ENCODE measurements at regions not wholly inside any gene's neighbourhood (a gene's known extent, or its start where the extent isn't known, plus 50 kb on each side); places are given as distances from the start of the nearest gene placed in this dataset.

DNA sequence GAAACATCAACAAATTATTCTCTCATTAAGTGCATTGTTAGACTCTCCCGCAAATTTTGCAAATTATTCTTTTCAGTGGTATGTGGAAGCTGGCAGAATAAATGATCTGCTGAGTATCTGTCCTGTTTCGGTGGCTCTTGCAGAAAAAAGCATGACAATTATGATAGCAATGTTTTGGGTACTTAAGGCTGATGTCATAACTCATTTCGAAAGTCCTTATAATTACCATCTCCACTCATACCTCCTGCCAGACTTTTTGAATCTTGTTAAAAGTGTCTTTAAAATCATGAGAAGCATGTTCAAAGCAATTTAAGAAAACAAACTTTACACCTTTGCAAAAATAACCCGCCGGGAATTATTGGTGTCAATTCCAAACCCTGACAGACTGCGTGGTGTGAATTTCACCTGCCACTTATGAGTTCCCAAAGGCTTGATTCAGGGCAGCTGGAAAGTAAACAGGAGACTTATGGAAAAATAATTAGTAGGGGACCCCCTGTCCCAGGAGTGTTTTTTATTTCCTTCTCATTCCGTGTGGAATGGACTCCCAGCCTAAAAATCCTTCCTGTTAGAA is 87.6 kb upstream of the E2F3 start:
- H3K27ac ChIP-seq (ENCODE audit: low read depth in 1 of 2, low read length in 2 of 2): no peak overlapping the region
- peaks cover 3 to 7% of the 10 kb centered on the region in 2 experiments for H3K9me3 ChIP-seq (ENCODE audit: control insufficient read depth in 1 of 2, insufficient read depth in 1 of 2, low read length in 2 of 2)
- DNase-seq: no peak
- ChIA-PET CTCF (no interaction called here), POLR2A (no interaction called here)
- H3K36me3 ChIP-seq (ENCODE audit: insufficient read depth, low read length): no peaks in the 10 kb centered on the region
- no peaks in the 10 kb centered on the region for H3K9me3 Mint-ChIP-seq
- H3K27ac Mint-ChIP-seq: no peak overlapping the region
- intact Hi-C loops (cut with DNase I, micrococcal nuclease): no loop called here
- H3K4me3 ChIP-seq (ENCODE audit: low read length): no peak overlapping the region
- H3K4me1 ChIP-seq (ENCODE audit: insufficient read depth, low read length): no peaks in the 10 kb centered on the region
- H3K27me3 Mint-ChIP-seq: no peaks in the 10 kb centered on the region
- TF ChIP-seq, protein P1, sequence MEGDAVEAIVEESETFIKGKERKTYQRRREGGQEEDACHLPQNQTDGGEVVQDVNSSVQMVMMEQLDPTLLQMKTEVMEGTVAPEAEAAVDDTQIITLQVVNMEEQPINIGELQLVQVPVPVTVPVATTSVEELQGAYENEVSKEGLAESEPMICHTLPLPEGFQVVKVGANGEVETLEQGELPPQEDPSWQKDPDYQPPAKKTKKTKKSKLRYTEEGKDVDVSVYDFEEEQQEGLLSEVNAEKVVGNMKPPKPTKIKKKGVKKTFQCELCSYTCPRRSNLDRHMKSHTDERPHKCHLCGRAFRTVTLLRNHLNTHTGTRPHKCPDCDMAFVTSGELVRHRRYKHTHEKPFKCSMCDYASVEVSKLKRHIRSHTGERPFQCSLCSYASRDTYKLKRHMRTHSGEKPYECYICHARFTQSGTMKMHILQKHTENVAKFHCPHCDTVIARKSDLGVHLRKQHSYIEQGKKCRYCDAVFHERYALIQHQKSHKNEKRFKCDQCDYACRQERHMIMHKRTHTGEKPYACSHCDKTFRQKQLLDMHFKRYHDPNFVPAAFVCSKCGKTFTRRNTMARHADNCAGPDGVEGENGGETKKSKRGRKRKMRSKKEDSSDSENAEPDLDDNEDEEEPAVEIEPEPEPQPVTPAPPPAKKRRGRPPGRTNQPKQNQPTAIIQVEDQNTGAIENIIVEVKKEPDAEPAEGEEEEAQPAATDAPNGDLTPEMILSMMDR (IDR thresholded peaks at IDR 0.05): no peak
- no peaks in the 10 kb centered on the region for H3K4me1 Mint-ChIP-seq (ENCODE audit: low read depth)
- H3K36me3 Mint-ChIP-seq (ENCODE audit: low read depth): no peaks in the 10 kb centered on the region
- ATAC-seq (ENCODE audit: poor library complexity): no peak
- no peaks in the 10 kb centered on the region for H3K27me3 ChIP-seq (ENCODE audit: control insufficient read depth in 1 of 2, insufficient read depth in 2 of 2, low read length in 2 of 2)
- H3K4me3 Mint-ChIP-seq: no peak overlapping the region

DNA sequence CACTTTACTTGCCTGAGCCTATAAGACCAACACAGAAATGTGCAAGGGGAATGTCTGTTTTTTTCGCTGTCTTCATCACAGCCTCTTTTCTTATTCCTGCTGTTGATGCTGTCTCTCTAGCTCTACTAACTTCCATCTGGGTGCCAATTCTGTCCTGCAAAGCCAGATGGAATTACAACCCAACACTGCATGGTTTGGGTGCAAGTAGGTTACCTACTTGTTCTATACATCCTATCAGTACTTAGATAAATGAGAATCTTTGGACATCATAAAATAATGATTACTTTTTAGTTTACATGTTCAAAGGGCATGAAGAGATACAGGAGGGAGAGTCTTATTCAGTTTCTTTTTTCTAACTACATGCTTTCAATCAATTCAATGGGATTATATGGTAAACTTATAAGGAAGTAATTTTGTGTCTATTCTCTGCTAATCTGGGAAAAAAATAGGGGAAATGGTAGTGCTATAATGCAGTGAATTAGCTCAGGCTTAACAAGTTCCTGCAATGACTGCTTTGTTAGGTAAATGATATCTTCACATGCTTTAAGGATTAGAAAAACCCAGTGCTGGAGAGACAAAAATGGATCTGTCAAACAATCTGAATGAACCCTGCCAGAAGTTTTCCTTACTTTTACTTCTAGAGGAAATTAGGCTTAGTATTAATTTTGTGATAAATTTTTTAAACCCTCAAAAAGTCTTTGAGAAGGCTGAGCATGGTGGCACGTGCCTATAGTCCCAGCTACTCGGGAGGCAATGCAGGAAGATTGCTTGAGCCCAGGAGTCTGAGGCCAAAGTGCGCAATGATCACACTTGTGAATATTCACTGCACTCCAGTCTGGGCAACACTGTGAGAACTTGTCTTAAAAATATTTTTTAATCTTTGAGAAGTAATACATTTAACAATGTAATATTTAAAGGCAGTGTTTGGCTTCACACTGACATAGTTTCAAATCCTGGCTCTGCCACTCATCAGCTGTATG is 86.5 kb upstream of the E2F3 start:
- ChIA-PET CTCF (no interaction called here), POLR2A (interaction anchor here (1.0 kb wide), 1 partner anchor 51 kb away, joined by 3 read pairs; no protein-coding TSS in a partner anchor)
- Histone ChIP-seq H3K9me3 (ENCODE audit: control insufficient read depth in 1 of 2, insufficient read depth in 1 of 2, low read length in 2 of 2) (peaks cover 2 to 8% of the 10 kb centered on the region in 2 experiments), H3K27me3 (ENCODE audit: control insufficient read depth in 1 of 2, insufficient read depth in 2 of 2, low read length in 2 of 2) (no peaks in the 10 kb centered on the region), H3K27ac (ENCODE audit: low read depth in 1 of 2, low read length in 2 of 2) (no peak overlapping the region), H3K4me1 (ENCODE audit: insufficient read depth, low read length) (peaks cover 5% of the 10 kb centered on the region), H3K36me3 (ENCODE audit: insufficient read depth, low read length) (no peaks in the 10 kb centered on the region), H3K4me3 (ENCODE audit: low read length) (no peak overlapping the region)
- Mint-ChIP-seq H3K27ac (no peak overlapping the region), H3K9me3 (no peaks in the 10 kb centered on the region), H3K4me3 (no peak overlapping the region), H3K4me1 (ENCODE audit: low read depth) (peaks cover 11% of the 10 kb centered on the region), H3K36me3 (ENCODE audit: low read depth) (peaks cover 8% of the 10 kb centered on the region), H3K27me3 (no peaks in the 10 kb centered on the region)
- ATAC-seq (ENCODE audit: poor library complexity) (no peak), DNase-seq (no peak)
- TF ChIP-seq, protein P1 (IDR thresholded peaks at IDR 0.05): no peak
- intact Hi-C loops (cut with DNase I, micrococcal nuclease): no loop called here

DNA sequence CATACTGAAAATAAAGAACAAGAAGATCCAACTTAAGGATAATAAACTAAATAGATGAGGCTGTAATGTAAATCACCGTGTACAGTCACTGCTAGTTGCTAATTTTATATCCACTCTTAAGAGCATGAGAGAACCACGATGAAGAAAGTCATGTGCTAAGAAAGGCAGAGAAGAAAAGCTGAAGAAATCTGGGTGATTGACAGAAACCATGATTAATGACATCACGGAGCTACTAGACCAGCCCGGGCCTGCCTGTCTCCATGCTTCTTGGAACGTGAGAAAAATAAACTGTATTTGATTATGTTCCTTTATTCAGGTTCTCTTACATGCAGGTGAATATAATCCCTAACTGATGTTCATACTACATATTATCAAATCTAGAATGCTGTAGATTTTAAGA is 84.2 kb upstream of the E2F3 start:
- no peak overlapping the region for H3K4me3 Mint-ChIP-seq

More for the DNA sequence above, 84.2 kb upstream of the E2F3 start:
- H3K4me1 ChIP-seq (ENCODE audit: insufficient read depth, low read length): peaks cover 14% of the 10 kb centered on the region
- H3K4me1 Mint-ChIP-seq (ENCODE audit: low read depth): peaks cover 18% of the 10 kb centered on the region
- H3K4me3 ChIP-seq (ENCODE audit: low read length): no peak overlapping the region
- peaks cover 0 to 12% of the 10 kb centered on the region in 2 experiments for H3K9me3 ChIP-seq (ENCODE audit: control insufficient read depth in 1 of 2, insufficient read depth in 1 of 2, low read length in 2 of 2)
- intact Hi-C loops (cut with DNase I, micrococcal nuclease): no loop called here
- no peak for ATAC-seq (ENCODE audit: poor library complexity)
- no peaks in the 10 kb centered on the region for H3K36me3 ChIP-seq (ENCODE audit: insufficient read depth, low read length)
- TF ChIP-seq, protein P1 (IDR thresholded peaks at IDR 0.05): no peak
- ChIA-PET POLR2A (no interaction called here), CTCF (no interaction called here)
- no peak overlapping the region for H3K27ac ChIP-seq (ENCODE audit: low read depth in 1 of 2, low read length in 2 of 2)
- H3K9me3 Mint-ChIP-seq: no peaks in the 10 kb centered on the region
- peaks cover 8% of the 10 kb centered on the region for H3K36me3 Mint-ChIP-seq (ENCODE audit: low read depth)
- no peaks in the 10 kb centered on the region for H3K27me3 Mint-ChIP-seq
- DNase-seq: no peak
- no peak overlapping the region for H3K27ac Mint-ChIP-seq
- no peaks in the 10 kb centered on the region for H3K27me3 ChIP-seq (ENCODE audit: control insufficient read depth in 1 of 2, insufficient read depth in 2 of 2, low read length in 2 of 2)
